CD4-positive, alpha-beta T cell treated with Interleukin-15 for 1 hour (primary cell): ENCODE measurements at regions not wholly inside any gene's neighbourhood (a gene's known extent, or its start where the extent isn't known, plus 50 kb on each side); places are given as distances from the start of the nearest gene placed in this dataset.
A peak's percentile ranks its signal among the peaks of the same experiment; 100 is the strongest.

ENCODE experiments used
- DNase-seq: peaks from one replicate; pipeline ENCODE4 v3.0.0-alpha.2; 2020

GRCh38 chr14:42437809-42438208, 831.1 kb downstream of the LRFN5 start:
- DNase-seq: no peak

GRCh38 chr14:42429401-42429800, 822.7 kb downstream of the LRFN5 start:
- no peak for DNase-seq

GRCh38 chr14:42428996-42429395, 822.3 kb downstream of the LRFN5 start:
- DNase-seq: peak; percentile 49

GRCh38 chr14:42424501-42424900, 817.8 kb downstream of the LRFN5 start:
- no peak for DNase-seq

GRCh38 chr14:42421377-42422078, 814.9 kb downstream of the LRFN5 start:
- no peak for DNase-seq

- no peak for DNase-seq
Observed at GRCh38 chr14:42420071-42420470, 813.4 kb downstream of the LRFN5 start.

GRCh38 chr14:42407153-42407552, 800.5 kb downstream of the LRFN5 start:
- DNase-seq: no peak

- DNase-seq: no peak
Observed at GRCh38 chr14:42391146-42391834, 784.6 kb downstream of the LRFN5 start.

- no peak for DNase-seq
Observed at GRCh38 chr14:42378880-42379279, 772.2 kb downstream of the LRFN5 start.

- DNase-seq: no peak
Observed at GRCh38 chr14:42378274-42378673, 771.6 kb downstream of the LRFN5 start.

GRCh38 chr14:42374332-42374731, 767.7 kb downstream of the LRFN5 start:
- no peak for DNase-seq

GRCh38 chr14:42370056-42370455, 763.4 kb downstream of the LRFN5 start:
- no peak for DNase-seq

GRCh38 chr14:42368234-42368633, 761.6 kb downstream of the LRFN5 start:
- DNase-seq: no peak

GRCh38 chr14:42353315-42353714, 746.6 kb downstream of the LRFN5 start:
- no peak for DNase-seq

GRCh38 chr14:42335918-42336317, 729.2 kb downstream of the LRFN5 start:
- no peak for DNase-seq

GRCh38 chr14:42334931-42335330, 728.3 kb downstream of the LRFN5 start:
- no peak for DNase-seq

- DNase-seq: no peak
Observed at GRCh38 chr14:42323426-42323825, 716.8 kb downstream of the LRFN5 start.

- no peak for DNase-seq
Observed at GRCh38 chr14:42322531-42323284, 716.0 kb downstream of the LRFN5 start.

GRCh38 chr14:42319996-42320395, 713.3 kb downstream of the LRFN5 start:
- DNase-seq: no peak

- DNase-seq: no peak
Observed at GRCh38 chr14:42316693-42317092, 710.0 kb downstream of the LRFN5 start.

GRCh38 chr14:42311876-42312275, 705.2 kb downstream of the LRFN5 start:
- DNase-seq: no peak

- no peak for DNase-seq
Observed at GRCh38 chr14:42307239-42307825, 700.7 kb downstream of the LRFN5 start.

GRCh38 chr14:42299692-42300091, 693.0 kb downstream of the LRFN5 start:
- no peak for DNase-seq

- no peak for DNase-seq
Observed at GRCh38 chr14:42293180-42293579, 686.5 kb downstream of the LRFN5 start.
